Right forelimb (tissue), 1 donor: ENCODE measurements at regions not wholly inside any gene's neighbourhood (a gene's known extent, or its start where the extent isn't known, plus 50 kb on each side); places are given as distances from the start of the nearest gene placed in this dataset.
"Not testable (repeated sequence)": the region's sequence is repeated elsewhere in the genome, so short reads cannot be mapped to it uniquely, and the experiment has no call there.

Experiments
- DNase-seq: peaks from one replicate; pipeline ENCODE4 v3.0.0-alpha.2; 2018

DNA sequence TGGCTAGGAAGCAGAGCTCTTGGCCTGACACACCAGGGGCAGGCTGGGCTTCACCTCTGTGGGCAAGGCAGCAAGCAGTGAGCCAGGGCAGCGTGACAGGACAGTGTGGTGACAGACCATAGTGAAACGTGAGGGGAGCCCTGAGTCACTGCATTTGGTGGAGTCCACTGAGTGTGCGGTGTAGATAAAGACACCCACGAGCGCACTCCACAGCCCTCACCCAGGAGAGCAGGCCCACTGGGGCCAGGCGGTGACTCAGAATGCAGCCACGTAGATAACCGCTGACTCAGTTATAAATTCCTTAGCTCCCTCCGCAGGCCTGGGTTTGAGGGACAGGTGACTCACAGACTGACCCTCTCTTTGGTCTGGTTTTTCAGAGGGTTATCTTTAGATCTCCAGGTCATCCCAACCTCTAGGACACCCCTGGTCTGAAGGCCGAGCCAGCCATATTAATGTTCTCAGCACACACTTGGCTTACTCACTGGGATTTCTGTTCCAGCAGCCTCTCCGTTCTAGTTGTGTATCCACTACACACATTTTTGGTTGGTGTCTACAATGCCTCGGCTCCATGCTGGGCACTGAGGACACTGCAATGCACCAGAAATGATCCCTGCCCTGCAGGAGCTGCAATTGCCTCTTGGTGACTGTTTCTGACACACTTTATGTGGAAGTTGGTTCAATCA, 90.2 kb upstream of the TSPAN2 start:
- no peak for DNase-seq

DNA sequence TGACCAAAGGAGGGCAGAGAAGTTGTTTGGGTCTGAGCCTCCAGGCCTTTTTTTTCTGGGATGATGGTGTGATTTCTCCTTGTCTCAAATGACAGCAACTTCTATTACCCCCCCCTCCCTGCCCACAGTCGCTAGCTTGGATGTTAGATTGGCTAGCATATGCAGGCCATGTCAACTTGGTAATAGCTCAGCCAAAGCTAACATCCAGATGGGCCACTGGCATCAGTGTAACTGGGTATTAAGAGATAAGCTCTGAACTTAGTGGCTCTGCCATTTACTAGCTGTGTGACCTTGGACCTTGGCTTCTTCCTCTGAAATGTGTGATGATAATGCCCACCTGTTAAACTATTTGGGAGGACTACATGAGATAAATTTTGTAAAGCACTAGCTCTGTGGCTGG, 86.9 kb upstream of the TSPAN2 start:
- DNase-seq: no peak

DNA sequence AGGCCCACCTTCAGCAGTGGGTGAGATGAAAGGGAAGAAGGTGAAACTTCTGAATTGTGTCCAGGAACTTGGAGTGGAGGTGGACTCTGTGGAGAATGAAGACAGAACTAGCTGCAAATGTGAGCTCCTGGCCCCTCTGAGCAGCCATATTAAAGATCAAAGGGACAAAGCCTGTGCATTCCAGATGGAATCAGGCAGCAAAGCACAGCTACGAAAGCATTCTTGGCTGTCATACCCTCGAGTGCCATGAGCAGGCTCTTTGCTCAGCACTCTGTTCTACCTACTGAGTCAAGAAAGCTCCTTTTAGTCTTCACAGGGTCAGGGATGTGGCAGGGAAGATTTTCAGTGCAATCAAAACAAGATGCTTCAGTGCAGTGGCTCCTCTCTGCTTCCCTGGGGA, 86.3 kb upstream of the TSPAN2 start:
- no peak for DNase-seq

DNA sequence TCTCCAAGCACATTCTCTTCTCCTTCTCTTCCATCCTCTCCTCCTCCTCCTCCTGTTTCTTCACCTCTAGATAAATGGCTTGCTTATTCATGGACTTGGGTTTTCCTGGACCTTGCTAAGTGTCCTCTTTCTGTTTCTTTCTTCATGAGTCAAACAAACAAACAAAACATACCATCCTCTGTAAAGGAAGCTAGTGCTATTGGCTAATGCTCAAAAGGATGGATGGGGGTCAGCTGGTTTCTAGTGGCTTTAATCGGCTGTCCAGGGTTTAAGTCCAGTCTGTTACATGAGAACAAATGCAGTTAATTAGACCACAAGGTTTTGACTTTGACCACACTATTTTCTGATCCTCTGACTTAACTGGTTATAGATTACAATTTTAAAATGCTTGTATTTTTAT, 83.8 kb upstream of the TSPAN2 start:
- DNase-seq: no peak

DNA sequence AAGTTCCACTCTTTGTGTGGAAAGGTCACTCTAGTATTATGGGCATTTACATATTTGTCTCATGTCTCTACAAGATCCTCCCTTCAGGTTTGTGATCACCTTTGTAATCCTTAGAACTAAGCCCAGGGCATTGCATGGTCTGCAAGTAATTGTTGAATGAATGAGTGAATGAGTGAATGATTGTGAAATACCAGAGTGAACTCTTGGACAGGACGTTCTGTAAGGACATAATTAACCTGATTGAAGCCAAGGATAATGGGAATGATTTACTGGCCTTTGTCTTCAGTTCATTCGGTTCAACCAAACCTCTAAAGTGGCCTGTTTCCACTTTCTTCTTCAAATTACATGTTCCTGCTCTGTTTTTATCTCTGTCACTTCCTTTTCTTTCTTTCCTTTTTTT, 83.0 kb upstream of the TSPAN2 start:
- no peak for DNase-seq

DNA sequence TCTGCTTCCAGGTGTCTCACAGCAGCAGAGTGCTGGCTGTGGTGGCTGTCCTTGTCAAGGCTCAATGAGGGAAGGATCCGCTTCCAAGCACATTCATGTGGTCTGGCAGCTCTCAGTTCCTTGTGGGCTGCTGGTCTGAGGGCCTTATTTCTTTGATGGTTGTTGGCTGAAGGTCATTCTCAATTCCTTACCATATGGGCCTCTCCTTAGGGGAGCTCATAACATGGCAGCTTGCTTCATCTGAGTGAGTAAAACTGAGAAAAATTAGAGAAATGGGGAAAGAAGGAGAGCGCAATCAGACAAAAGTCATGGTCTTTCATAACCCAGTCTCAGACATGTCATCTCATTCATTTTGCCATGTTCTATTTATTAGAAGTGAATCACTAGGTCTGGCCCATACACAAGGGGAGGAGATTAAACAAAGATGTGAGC, 81.7 kb upstream of the TSPAN2 start:
- DNase-seq: no peak

DNA sequence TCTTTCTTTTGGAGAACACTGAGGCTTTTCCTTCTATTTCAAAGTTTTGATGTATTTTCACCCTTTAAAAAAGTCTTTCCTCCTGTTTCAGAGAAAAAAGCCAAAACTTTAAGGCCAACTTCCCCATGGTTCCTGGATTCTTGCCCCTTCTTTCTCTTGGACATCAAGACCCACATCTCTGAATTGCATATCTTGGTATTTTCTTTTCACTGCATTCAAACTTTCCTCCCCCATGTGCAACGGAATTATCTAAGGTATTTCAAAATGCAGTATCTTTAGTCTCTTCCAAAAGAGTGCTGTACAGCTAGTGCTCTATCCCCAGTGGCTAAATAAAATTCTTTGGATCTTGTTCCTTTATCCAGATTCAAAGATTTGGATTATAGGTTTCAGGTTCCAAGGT, 81.1 kb upstream of the TSPAN2 start:
- no peak for DNase-seq

DNA sequence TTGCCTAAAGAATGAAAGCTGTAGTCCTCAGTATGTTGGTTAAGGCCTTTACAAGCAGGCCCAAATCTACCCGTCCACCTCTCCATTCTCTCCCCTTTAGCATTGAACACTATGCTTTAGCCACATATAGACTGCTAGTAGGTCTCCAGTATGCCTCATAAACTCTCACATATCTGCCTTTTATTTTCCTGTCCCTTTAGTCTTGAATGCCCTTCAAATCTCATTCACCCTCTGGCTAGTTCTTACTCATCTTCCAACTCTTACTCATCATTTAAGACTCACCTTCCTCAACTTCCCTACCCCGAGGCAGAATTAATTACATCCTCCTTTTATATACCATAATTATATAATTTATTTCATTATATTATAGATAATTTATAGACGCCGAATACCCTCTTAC, 78.7 kb upstream of the TSPAN2 start:
- no peak for DNase-seq

DNA sequence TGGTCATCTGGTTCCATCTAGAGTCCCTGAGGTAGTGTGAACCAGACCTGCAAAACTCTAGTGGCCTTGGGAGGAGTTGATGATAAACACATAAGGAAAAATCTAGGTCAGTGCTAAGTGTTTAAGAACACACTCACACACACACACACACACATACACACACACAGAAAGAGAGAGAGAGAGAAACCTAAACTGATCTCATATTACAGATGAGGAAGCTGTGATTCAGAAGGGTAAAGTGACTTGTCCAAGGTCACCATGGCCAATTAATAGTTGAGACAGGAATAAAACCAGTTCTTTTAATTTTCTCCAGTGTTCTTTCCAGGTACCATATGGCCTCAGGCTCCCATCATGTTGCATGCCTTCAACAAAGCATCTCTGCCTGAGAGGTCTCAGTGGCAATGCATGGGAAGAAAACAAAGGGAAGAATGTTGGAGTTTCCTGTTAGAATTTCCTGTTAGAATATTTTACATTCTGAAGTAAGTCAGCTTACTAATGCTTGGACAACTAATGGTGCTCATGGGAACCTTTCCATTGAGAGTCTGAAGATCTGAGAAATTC, 77.3 kb upstream of the TSPAN2 start:
- DNase-seq: no peak

DNA sequence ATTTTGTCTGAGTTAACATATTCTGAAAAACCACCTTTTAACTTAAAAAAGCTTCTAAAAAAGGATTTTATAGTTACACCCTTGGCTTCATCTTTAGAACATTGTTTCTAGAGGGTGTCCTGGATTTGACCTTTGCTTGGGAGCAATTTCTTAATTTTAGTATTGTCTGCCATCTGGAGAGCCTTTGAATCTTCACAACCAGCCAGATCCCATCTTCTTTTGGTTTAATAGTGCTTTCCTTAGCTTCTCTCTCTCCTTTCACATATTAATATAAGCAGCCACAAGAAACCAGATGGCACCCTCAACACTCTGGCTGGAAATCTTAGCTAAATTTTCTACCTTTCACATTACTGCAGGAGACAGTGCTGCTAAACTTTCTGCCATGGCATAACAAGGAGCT, 76.5 kb upstream of the TSPAN2 start:
- DNase-seq: no peak

DNA sequence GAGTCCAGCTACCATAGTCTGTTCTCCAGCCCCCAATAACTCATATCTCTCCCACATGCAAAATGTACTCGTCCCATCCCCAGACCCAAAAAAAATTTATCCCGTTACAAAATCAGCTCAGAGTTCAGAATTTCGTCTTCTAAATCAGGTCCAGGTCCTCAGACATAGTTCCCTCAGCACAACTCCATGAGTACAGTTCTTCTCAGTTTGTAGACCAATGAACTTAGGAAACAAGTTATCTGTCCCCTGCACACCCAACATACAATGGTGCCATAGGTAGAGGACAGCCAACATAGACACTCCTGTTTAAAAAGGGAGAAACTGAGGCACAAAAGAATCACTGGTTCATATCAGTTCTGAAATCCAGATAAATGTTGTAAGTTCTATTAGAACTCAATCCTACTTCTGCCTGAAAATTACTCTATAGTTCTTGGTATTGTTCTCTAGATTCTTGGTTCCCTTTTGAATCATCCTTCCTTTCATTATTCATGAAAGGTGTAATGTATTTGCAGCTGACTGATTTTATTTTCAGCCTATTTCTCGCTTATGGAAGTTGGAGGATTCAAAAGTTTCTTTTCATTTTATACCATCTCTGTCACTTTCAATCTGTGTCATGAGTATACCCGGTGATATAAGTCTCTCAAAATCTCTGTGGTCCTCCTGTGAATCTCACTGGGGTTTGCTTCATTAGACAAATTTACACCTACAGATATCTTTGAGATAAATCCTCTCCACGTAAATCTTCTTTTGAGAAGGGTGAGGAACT, 75.8 kb upstream of the TSPAN2 start:
- DNase-seq: no peak

DNA sequence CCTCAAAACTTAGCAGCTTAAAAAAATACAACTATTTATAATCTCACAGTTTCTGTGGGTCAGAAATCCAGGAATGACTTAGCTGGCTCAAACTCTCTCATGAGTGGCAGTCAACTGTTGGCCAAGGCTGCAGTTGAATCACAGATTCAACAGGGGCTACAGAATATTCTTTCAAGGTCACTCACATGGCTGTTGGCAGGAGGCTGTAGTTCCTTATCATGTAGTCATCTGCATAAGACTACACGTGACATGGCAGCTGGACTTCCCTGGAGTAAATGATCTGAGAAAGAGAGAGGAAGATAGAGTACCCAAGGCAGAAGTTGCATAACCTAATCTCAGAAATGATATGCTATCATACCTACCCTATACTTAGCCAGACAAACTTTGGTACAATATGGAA, 75.2 kb upstream of the TSPAN2 start:
- DNase-seq: no peak

DNA sequence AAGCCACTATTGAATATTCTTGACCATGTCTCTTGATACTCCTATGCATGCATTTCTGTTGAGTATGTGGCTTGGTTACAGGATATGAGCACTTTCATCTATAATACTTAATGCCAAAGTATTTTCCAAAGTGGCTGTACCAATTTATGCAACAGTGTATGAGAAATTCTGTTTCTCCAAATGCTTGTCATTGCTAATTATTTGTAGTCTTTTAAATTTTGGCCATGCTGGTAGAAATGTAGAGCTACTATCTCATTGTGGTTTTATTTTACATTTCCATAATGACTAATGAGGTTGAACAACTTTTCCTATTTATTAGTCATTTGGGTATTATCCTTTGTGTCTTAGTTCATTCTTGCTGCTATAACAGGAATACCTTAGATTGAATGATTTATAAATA, 71.4 kb upstream of the TSPAN2 start:
- DNase-seq: no peak

DNA sequence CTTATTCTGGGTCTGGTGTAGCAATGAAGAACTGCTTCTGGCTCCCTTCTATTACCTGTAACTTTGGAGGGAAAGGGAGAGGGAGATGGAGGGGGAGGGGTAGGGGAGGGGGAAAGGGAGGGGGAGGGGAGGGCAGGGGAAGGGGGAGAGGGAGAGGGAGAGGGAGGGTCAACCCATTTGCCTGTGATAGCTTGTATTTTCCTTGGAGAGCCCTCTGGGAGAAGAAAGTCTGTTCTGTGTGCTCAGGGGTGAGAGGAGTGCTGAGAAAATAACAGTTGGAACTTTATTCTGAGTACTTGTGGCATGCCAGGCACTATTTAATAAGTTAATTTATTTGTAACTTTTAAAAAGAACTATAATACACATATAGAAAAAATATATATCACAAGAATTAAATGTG, 70.7 kb upstream of the TSPAN2 start:
- DNase-seq: no peak

DNA sequence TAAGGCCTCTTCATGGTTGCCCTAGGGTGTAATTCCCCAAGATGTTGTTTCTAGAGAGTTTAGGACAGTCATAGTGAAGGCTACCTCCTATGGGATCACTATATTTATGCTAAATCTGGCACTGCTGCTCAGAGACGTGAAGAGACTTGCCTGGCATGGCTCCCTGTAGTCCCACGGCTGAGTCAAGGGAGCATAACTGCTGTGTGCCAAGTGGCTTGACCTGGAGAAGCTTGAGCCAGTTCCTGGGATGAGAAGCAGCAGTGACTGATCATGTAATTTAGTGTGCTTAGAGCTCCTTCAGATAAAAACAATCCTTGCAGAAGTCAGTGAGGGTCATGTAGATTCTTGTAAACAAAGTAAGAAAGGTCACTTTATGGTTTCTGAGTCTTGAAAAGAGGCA, 68.9 kb upstream of the TSPAN2 start:
- DNase-seq: no peak

DNA sequence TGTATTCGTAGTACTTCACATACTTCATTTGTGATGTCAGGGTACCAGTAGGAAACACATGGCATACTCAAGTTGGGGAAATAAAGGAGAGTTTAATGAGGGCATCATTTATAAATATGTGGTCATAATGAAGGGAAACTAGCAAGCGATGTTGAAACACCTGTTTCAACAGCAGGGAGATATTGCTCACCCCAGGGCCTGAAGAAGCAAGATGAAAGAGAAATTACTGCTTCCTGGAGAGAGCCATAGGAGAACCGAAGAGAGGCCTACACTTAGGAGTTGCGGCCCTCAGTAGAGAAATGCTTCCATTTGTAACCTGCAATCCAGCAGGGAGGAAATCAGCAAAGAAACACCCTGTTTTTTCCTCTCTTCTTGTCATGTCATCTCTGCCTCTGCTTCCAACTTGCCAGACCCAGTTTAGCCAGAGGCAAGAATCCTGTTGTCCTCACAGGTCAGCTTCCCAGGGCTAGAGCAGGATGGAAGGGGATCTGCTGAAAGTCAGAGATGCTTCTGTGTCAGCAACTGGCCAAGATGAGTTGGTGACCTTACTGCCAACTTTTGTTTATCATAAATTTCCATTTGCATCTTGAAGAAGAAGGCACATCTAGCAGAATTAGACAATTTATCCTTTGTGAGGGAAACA, 67.6 kb upstream of the TSPAN2 start:
- DNase-seq: no peak

DNA sequence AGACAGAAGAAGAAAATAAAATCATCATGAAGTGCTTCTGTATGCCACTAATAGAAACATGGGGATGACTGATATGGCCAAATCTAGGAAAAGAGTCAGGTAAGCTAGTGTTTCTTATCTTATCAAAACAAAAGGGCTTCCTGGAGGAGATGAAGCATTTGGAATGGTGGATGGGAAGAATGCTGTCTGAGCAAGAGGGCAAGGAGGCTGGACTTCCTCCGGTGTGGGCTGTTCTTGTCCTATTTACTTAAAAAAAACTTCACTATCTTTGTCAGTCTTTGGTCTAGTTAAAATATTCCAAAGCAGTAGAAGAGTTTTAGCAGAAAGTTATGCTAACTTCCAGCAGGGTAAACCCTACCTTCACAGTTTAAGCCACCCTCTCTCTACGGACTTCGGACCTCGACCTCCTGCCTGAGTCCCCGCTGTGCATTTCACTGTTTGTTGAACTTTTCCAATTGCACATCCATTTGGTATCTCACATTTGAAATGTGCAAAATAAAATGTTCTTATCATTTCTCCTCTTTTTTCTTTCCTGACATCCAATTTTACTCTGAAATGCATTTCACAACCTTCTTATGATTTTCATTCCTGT, 64.8 kb upstream of the TSPAN2 start:
- no peak for DNase-seq

DNA sequence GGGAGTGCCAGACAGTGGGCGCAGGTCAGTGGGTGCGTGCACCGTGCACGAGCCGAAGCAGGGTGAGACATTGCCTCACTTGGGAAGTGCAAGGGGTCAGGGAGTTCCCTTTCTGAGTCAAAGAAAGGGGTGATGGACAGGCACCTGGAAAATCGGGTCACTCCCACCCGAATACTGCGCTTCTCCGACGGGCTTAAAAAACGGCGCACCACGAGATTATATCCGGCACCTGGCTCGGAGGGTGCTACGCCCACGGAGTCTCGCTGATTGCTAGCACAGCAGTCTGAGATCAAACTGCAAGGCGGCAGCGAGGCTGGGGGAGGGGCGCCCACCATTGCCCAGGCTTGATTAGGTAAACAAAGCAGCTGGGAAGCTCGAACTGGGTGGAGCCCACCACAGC, 58.6 kb upstream of the TSPAN2 start:
- DNase-seq: not testable (repeated sequence)

DNA sequence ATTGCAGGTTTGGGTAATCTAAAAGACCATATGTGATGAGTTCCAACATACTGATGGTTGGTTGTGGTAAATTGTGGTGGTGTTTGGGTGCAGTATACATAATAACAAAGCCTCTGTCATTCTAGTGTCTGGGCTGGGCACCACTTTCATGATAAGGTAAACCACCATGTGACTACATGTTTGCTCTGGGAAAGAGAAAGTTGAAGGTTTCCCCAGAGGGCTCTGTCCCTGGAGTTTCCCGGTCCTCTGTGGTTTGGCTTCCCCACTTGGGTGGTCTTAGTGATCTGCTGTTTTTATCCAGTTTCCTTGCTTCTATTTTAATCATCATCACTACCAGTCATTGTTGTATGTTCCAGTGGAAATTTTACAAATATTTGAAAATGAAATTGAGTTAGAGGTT, 55.9 kb upstream of the TSPAN2 start:
- DNase-seq: no peak

DNA sequence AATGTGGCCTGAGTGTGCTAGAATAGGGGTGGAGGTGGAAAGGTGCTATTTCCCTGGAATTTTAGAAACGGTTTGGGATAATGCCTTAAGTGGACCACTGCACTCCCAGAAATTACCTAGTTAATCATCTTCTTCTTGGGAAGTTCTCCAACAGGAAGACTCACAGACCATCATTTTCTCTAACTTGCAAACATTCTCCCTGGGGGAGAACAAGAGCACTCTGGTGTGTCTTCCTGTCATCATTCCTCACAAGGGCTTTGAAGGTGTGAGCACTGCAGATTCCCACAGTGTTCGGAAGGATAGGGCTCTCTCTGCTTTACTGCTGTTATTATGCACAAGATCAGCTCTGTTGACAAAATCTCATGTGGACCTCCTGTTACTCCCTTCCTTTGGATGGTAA, 54.9 kb upstream of the TSPAN2 start:
- no peak for DNase-seq

DNA sequence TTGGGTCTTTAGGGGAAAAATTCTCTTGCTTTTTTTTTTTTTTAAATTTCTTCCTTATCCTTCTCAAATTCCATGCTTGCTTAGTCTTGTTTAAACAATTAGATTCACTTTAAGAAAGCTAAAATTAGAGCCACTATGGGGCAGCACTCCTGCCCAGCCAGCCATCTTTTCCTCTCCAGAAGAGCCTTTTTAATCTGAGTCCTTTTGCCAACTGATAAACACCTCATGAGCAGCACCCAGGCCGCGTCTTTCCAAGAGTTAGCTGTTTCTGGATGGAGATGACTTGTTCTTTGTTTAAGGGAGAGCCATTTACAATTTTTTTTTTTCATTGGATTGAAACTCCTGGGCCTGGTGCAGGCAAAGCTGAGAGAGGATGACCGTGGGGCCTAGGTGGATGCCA, 53.3 kb upstream of the TSPAN2 start:
- no peak for DNase-seq

DNA sequence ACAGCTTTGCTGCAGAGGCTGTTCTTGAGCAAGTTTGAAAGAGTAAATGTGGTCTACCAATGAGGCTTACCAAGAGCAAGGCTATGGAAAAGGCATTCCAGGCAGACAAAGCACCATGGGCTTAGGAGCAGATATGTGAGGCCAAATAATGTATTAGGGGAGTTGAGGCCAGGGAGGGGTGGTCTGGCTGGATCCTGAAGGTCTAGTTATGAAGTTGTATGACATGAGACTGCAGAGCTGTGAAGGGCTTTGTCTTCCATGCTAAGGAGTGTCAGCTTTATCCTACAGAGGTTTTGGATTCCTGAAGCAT, 51.8 kb upstream of the TSPAN2 start:
- DNase-seq: no peak

DNA sequence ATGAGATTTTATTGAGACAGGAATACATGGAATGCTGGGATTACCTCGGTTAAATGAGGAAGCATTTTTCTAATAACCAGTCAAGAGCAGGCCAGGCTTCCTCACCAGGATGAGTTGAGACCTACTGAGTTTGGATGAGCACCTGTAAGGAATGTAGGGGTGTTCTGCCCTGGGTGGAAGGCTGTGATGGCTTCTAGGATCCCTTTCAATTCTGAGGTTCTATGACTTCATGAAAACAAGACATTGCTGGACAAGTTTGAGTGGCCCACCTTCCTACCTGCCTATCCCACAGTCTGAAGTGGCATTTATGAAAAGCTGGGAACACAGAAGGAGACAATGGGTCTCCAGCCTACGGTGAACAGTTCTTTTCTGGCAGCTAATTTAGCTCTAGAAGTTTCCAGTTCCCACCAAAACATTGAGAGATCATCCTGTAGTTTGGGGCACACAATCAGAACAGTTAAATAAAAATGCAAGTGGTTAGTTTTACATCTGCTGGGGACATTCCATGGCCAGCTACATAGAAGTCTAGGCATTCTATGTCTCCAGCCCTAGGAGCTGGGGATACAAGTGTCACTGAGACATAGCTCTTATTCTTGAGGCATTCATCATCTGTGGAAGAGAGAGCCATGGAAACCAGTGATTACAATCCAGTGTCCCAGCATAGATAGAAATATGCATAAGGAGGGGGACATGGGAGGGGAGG, 51.3 kb upstream of the TSPAN2 start:
- no peak for DNase-seq
